ES-I3 (cell line): ENCODE measurements at regions not wholly inside any gene's neighbourhood (a gene's known extent, or its start where the extent isn't known, plus 50 kb on each side); places are given as distances from the start of the nearest gene placed in this dataset.
"Not testable (repeated sequence)": the region's sequence is repeated elsewhere in the genome, so short reads cannot be mapped to it uniquely, and the experiment has no call there.

ENCODE experiments used
- H3K36me3 ChIP-seq: 2 replicates; pipeline ENCODE4 v1.6.1; 2013; ENCODE audit warnings: mild to moderate bottlenecking, low read length, control low read depth, moderate library complexity; ENCODE audit not compliant: insufficient read depth
- H3K4me1 ChIP-seq: 2 replicates; pipeline ENCODE4 v1.6.1; 2013; ENCODE audit warnings: mild to moderate bottlenecking, control low read depth, low read length; ENCODE audit not compliant: insufficient read depth
- H3K9ac ChIP-seq: 2 replicates; pipeline ENCODE4 v1.6.1; 2013; ENCODE audit warnings: low read depth, mild to moderate bottlenecking, low read length, moderate library complexity
- H3K9me3 ChIP-seq: 2 replicates; pipeline ENCODE4 v1.6.1; 2013; ENCODE audit warnings: mild to moderate bottlenecking, low read length, moderate library complexity; ENCODE audit not compliant: control insufficient read depth, insufficient read depth

DNA sequence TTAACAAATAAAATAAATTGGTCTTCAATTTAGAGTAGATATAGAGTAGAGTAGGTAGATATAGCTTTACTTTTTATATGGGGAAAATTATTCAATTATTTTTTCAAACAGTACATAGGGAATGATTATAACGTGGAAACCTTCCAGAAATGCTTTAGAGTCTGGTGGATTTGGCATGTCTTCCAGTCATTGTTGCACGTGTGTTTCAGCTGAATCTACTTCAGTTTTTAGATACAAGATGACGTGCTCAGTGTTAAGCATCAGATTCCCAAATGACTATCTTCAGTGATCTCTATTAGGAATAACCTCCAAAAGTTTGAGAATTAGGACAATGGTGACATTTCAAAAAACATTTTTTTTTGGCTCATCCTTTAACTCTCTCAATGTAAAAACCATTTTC, 616.9 kb downstream of the ANKRD50 start:
- H3K9ac ChIP-seq = no peak overlapping the region
- no peaks in the 10 kb centered on the region for H3K9me3 ChIP-seq
- H3K36me3 ChIP-seq = no peaks in the 10 kb centered on the region
- H3K4me1 ChIP-seq = no peaks in the 10 kb centered on the region

GRCh38 chr4:124096290-124096689, 616.2 kb downstream of the ANKRD50 start:
- Histone ChIP-seq H3K4me1 (no peaks in the 10 kb centered on the region), H3K9ac (no peak overlapping the region), H3K36me3 (no peaks in the 10 kb centered on the region), H3K9me3 (no peaks in the 10 kb centered on the region)

- H3K36me3 ChIP-seq = no peaks in the 10 kb centered on the region
- no peak overlapping the region for H3K9ac ChIP-seq
- no peaks in the 10 kb centered on the region for H3K4me1 ChIP-seq
- no peaks in the 10 kb centered on the region for H3K9me3 ChIP-seq
Observed at GRCh38 chr4:124097447-124097846, 615.1 kb downstream of the ANKRD50 start.

- Histone ChIP-seq H3K9ac (no peak overlapping the region), H3K4me1 (no peaks in the 10 kb centered on the region), H3K9me3 (no peaks in the 10 kb centered on the region), H3K36me3 (no peaks in the 10 kb centered on the region)
Observed at GRCh38 chr4:124104101-124104500, 608.4 kb downstream of the ANKRD50 start.

DNA sequence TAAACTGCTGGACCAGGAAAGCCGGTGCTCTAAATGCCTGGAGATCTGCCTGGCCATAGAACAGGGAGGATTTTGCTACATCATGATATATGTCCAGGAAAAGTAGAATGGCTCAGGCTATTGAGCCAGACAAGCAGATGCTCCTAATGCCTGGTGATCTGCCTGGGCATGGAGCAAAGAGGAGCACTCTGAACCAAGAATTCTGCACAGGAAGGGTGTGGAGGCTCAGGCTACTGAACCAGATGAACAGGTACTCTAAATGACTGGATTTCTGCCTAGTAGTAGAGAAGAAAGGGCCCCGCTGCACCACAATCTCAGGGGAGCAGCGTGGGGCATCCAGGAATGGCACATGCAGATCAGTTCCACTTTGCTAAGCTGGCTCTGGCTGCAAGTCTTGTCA, 607.9 kb downstream of the ANKRD50 start:
- Histone ChIP-seq H3K4me1 (no peaks in the 10 kb centered on the region), H3K9ac (no peak overlapping the region), H3K9me3 (no peaks in the 10 kb centered on the region), H3K36me3 (no peaks in the 10 kb centered on the region)

DNA sequence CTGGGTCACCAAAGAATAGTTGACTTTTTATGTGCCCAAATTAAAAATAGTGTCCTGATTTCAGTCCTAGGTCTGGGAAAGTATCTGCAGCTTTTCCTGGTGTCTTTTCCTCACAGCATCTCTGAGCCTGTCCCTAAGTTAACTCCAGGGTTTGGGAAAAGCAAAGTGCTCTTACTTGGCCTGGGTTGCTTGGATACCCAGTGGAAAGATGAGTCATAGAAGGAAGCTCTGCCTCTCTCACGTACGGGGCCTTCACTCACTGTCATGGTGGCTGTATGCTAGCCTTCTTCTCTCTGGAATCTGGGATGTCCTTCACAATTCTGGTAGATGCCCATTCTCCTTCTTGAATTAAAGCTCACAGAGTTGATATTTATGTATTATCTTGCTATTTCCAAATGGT, 607.3 kb downstream of the ANKRD50 start:
- Histone ChIP-seq H3K9ac (no peak overlapping the region), H3K36me3 (no peaks in the 10 kb centered on the region), H3K9me3 (no peaks in the 10 kb centered on the region), H3K4me1 (no peaks in the 10 kb centered on the region)

- H3K4me1 ChIP-seq = no peaks in the 10 kb centered on the region
- H3K36me3 ChIP-seq = no peaks in the 10 kb centered on the region
- H3K9ac ChIP-seq = no peak overlapping the region
- H3K9me3 ChIP-seq = no peaks in the 10 kb centered on the region
Observed at GRCh38 chr4:124111411-124111810, 601.1 kb downstream of the ANKRD50 start.

DNA sequence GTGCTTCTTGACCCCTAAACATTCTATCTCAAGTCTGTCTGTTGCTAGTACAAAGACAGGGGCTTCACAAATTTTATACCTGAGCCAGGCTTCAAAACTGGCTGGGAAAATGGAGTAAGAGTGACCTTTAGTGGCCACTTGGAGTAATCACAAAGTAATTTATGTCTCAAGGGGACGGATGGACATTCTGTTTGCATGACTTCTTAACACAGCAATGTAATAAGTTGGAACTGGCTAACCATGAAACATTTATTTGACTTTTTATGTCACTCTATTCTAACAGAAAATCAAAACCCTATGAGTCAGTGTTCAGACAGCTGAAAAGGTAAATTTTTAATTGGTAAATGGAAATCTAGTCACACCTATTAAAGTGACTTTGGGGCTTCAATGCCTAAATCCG, 600.6 kb downstream of the ANKRD50 start:
- no peak overlapping the region for H3K9ac ChIP-seq
- H3K4me1 ChIP-seq = no peaks in the 10 kb centered on the region
- H3K9me3 ChIP-seq = no peaks in the 10 kb centered on the region
- H3K36me3 ChIP-seq = no peaks in the 10 kb centered on the region

DNA sequence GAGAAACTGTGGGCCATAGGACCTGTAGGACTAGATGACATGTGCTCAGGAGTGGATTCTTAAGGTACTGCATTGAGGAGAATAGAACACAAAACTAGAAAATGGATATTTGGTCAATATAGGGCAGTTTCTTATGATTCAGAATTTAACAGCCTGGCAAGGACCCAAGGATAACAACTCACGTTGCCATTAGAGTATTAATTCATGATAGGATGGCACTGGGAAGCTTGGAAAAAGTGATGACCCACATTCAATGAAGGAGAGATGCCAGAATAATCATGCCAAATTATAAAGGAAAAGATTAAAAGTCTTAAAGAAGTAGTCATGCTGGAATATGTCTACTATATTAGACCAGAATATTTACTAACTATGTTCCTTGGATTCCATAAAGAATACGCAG, 594.5 kb downstream of the ANKRD50 start:
- Histone ChIP-seq H3K9ac (no peak overlapping the region), H3K4me1 (no peaks in the 10 kb centered on the region), H3K36me3 (no peaks in the 10 kb centered on the region), H3K9me3 (no peaks in the 10 kb centered on the region)

- Histone ChIP-seq H3K9me3 (no peaks in the 10 kb centered on the region), H3K4me1 (no peaks in the 10 kb centered on the region), H3K36me3 (no peaks in the 10 kb centered on the region), H3K9ac (no peak overlapping the region)
Observed at GRCh38 chr4:124121461-124121971, 591.0 kb downstream of the ANKRD50 start.

DNA sequence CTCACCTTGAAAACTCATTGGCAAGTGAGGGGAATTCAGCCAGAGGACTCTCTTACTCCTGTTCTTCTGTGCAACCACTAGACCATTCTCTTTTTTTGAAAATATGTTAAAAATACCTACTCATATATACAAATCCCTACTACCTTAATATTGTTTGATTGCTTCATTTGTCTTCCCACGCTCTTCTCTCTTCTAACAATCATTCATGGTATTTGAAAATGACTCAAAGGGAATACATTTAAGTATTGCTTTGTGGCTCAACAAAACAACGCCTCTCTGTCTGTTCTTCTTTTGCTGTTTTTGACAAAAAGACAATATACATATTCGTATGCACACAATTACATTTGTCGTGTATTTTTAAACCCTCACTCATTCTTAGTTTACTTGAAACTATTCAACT, 589.4 kb downstream of the ANKRD50 start:
- no peaks in the 10 kb centered on the region for H3K4me1 ChIP-seq
- no peak overlapping the region for H3K9ac ChIP-seq
- no peaks in the 10 kb centered on the region for H3K36me3 ChIP-seq
- H3K9me3 ChIP-seq = no peaks in the 10 kb centered on the region

DNA sequence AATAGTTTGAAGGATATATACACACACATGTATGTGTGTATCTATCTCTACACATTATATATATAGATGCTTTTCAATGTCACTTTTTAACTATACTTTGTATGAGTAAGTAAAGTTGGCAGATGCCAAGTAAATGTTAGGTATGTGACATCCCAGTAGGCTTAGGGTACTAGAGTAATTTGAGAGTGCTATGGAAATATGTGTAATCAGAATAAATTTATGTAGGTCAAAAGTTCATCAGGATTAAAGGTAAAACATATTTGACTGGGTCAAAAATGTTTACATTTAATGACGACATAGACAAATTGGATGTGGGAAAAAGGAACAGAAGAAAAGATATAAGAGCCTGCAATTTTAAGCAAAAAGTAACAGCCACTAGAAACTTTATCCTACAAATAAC, 588.8 kb downstream of the ANKRD50 start:
- no peak overlapping the region for H3K9ac ChIP-seq
- no peaks in the 10 kb centered on the region for H3K36me3 ChIP-seq
- H3K4me1 ChIP-seq = no peaks in the 10 kb centered on the region
- no peaks in the 10 kb centered on the region for H3K9me3 ChIP-seq

GRCh38 chr4:124131324-124131723, 581.2 kb downstream of the ANKRD50 start:
- H3K9ac ChIP-seq, H3K4me1 ChIP-seq, H3K36me3 ChIP-seq, H3K9me3 ChIP-seq: not testable (repeated sequence)

DNA sequence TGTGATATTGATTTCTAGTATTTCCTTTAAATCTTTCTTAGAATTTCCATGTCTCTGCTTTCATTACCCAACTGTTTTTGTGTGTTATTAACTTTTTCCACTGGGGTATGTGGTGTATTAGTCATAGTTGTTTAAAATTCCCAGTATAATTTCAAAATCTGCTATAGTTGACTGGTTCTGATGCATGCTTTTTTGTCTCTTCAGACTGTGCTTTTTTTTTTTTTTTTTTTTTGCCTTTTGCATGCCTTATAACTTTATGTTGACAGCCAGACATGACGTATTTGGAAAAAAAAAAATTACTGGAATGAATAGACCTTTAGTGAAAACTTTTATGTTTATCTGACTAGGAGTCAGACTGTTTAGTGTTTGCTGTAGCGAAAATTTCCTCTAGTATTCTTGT, 580.4 kb downstream of the ANKRD50 start:
- no peaks in the 10 kb centered on the region for H3K36me3 ChIP-seq
- H3K9ac ChIP-seq = no peak overlapping the region
- peaks cover 5% of the 10 kb centered on the region for H3K9me3 ChIP-seq
- H3K4me1 ChIP-seq = no peaks in the 10 kb centered on the region

GRCh38 chr4:124133753-124134152, 578.8 kb downstream of the ANKRD50 start:
- H3K9ac ChIP-seq = no peak overlapping the region
- H3K9me3 ChIP-seq = peaks cover 5% of the 10 kb centered on the region
- H3K4me1 ChIP-seq = no peaks in the 10 kb centered on the region
- H3K36me3 ChIP-seq = no peaks in the 10 kb centered on the region

DNA sequence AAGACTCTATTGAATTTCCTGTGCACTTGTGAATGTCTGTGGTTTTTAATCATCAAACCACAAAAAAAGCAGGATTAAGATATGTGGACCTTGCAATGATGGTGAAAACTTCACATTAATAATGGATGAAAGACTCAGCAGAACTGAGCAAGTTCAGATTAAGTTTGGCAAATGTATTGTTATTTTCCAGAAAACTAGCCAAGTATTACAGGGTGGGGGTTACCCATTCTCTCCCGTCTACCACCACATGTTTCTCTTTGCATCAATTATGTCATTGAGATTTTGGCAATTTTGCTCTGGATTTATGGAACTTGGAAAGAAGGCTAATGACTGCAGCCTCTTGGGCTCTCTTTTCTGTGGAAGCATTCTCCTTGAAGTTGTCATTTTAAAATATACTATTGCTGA, 577.1 kb downstream of the ANKRD50 start:
- peaks cover 5% of the 10 kb centered on the region for H3K9me3 ChIP-seq
- no peaks in the 10 kb centered on the region for H3K4me1 ChIP-seq
- no peaks in the 10 kb centered on the region for H3K36me3 ChIP-seq
- H3K9ac ChIP-seq = no peak overlapping the region
